Stimulated activated effector memory CD8-positive, alpha-beta T cell treated with anti-CD3 and anti-CD28 coated beads, Interleukin-12 subunit alpha, Interleukin-12 subunit beta, amount 100 ng/mL, for 72 hours (primary cell): ENCODE measurements at regions not wholly inside any gene's neighbourhood (a gene's known extent, or its start where the extent isn't known, plus 50 kb on each side); places are given as distances from the start of the nearest gene placed in this dataset.
"Not testable (repeated sequence)": the region's sequence is repeated elsewhere in the genome, so short reads cannot be mapped to it uniquely, and the experiment has no call there.

Experiments used
- ATAC-seq: fragments of 150-1000 bp; cut with Tn5 transposase; 2 replicates; pipeline ENCODE4 v1.10.0; 2021
- DNase-seq, 2 donors: peaks; one replicate each; pipeline ENCODE4 v3.0.0; 2021 to 2022; ENCODE audit warnings: low spot score in 2 of 2
- H3K27ac Mint-ChIP-seq: one replicate; pipeline ENCODE4 v1.8.0; 2022; ENCODE audit warnings: mild to moderate bottlenecking, mixed read lengths
- H3K36me3 Mint-ChIP-seq: one replicate; pipeline ENCODE4 v1.8.0; 2022; ENCODE audit warnings: mild to moderate bottlenecking, mixed read lengths
- H3K4me1 Mint-ChIP-seq: one replicate; pipeline ENCODE4 v1.8.0; 2022; ENCODE audit warnings: mixed read lengths
- H3K4me3 Mint-ChIP-seq: one replicate; pipeline ENCODE4 v1.8.0; 2022; ENCODE audit warnings: mild to moderate bottlenecking, mixed read lengths
- H3K9me3 Mint-ChIP-seq: one replicate; pipeline ENCODE4 v1.8.0; 2022; ENCODE audit warnings: mixed read lengths

- H3K27ac Mint-ChIP-seq, result no peak overlapping the region
- DNase-seq (no peak), ATAC-seq (no peak)
- H3K4me3 Mint-ChIP-seq, result no peak overlapping the region
- H3K9me3 Mint-ChIP-seq, result no peaks in the 10 kb centered on the region
- no peaks in the 10 kb centered on the region for H3K4me1 Mint-ChIP-seq
- H3K36me3 Mint-ChIP-seq, result no peaks in the 10 kb centered on the region
Measured at GRCh38 chrX:1807301-1807731, 192.5 kb downstream of the ASMT start.

GRCh38 chrX:1809581-1809980, 194.7 kb downstream of the ASMT start:
- no peaks in the 10 kb centered on the region for H3K4me1 Mint-ChIP-seq
- no peak overlapping the region for H3K27ac Mint-ChIP-seq
- DNase-seq, result no peak
- no peaks in the 10 kb centered on the region for H3K9me3 Mint-ChIP-seq
- H3K36me3 Mint-ChIP-seq, result no peaks in the 10 kb centered on the region
- ATAC-seq, result no peak
- H3K4me3 Mint-ChIP-seq, result no peak overlapping the region

- H3K9me3 Mint-ChIP-seq, result no peaks in the 10 kb centered on the region
- H3K27ac Mint-ChIP-seq, result no peak overlapping the region
- H3K4me3 Mint-ChIP-seq, result no peak overlapping the region
- ATAC-seq (no peak), DNase-seq (no peak)
- no peaks in the 10 kb centered on the region for H3K4me1 Mint-ChIP-seq
- no peaks in the 10 kb centered on the region for H3K36me3 Mint-ChIP-seq
Measured at GRCh38 chrX:1813809-1814208, 198.9 kb downstream of the ASMT start.

- no peak overlapping the region for H3K27ac Mint-ChIP-seq
- H3K9me3 Mint-ChIP-seq, result no peaks in the 10 kb centered on the region
- H3K36me3 Mint-ChIP-seq, result no peaks in the 10 kb centered on the region
- no peak overlapping the region for H3K4me3 Mint-ChIP-seq
- no peak for DNase-seq
- no peaks in the 10 kb centered on the region for H3K4me1 Mint-ChIP-seq
- no peak for ATAC-seq
Measured at GRCh38 chrX:1815456-1816175, 200.8 kb downstream of the ASMT start.

- not testable (repeated sequence) for H3K36me3 Mint-ChIP-seq, H3K4me3 Mint-ChIP-seq, H3K27ac Mint-ChIP-seq, H3K9me3 Mint-ChIP-seq, H3K4me1 Mint-ChIP-seq, ATAC-seq, DNase-seq
Measured at GRCh38 chrX:1816387-1816982, 201.6 kb downstream of the ASMT start.

- no peak overlapping the region for H3K4me3 Mint-ChIP-seq
- H3K27ac Mint-ChIP-seq, result no peak overlapping the region
- no peak for ATAC-seq
- no peaks in the 10 kb centered on the region for H3K9me3 Mint-ChIP-seq
- no peaks in the 10 kb centered on the region for H3K4me1 Mint-ChIP-seq
- no peaks in the 10 kb centered on the region for H3K36me3 Mint-ChIP-seq
- no peak for DNase-seq
Measured at GRCh38 chrX:1821846-1822245, 207.0 kb downstream of the ASMT start.

- H3K9me3 Mint-ChIP-seq, result no peaks in the 10 kb centered on the region
- no peak for ATAC-seq
- DNase-seq, result no peak
- H3K36me3 Mint-ChIP-seq, result no peaks in the 10 kb centered on the region
- no peak overlapping the region for H3K4me3 Mint-ChIP-seq
- H3K4me1 Mint-ChIP-seq, result no peaks in the 10 kb centered on the region
- no peak overlapping the region for H3K27ac Mint-ChIP-seq
Measured at GRCh38 chrX:1824855-1825254, 210.0 kb downstream of the ASMT start.

- no peak for DNase-seq
- no peak for ATAC-seq
- Mint-ChIP-seq H3K4me3 (no peak overlapping the region), H3K36me3 (no peaks in the 10 kb centered on the region), H3K9me3 (peaks cover 6% of the 10 kb centered on the region), H3K4me1 (no peaks in the 10 kb centered on the region), H3K27ac (no peak overlapping the region)
Measured at GRCh38 chrX:1833656-1834360, 218.9 kb downstream of the ASMT start.

GRCh38 chrX:1835056-1835455, 220.2 kb downstream of the ASMT start:
- ATAC-seq (no peak), DNase-seq (no peak)
- peaks cover 6% of the 10 kb centered on the region for H3K9me3 Mint-ChIP-seq
- H3K27ac Mint-ChIP-seq, result no peak overlapping the region
- H3K4me3 Mint-ChIP-seq, result no peak overlapping the region
- H3K36me3 Mint-ChIP-seq, result no peaks in the 10 kb centered on the region
- H3K4me1 Mint-ChIP-seq, result no peaks in the 10 kb centered on the region

GRCh38 chrX:1836683-1837082, 221.8 kb downstream of the ASMT start:
- H3K9me3 Mint-ChIP-seq, result peaks cover 9% of the 10 kb centered on the region
- DNase-seq, result no peak
- H3K4me3 Mint-ChIP-seq, result no peak overlapping the region
- H3K4me1 Mint-ChIP-seq, result no peaks in the 10 kb centered on the region
- H3K27ac Mint-ChIP-seq, result no peak overlapping the region
- ATAC-seq, result no peak
- no peaks in the 10 kb centered on the region for H3K36me3 Mint-ChIP-seq

- no peaks in the 10 kb centered on the region for H3K4me1 Mint-ChIP-seq
- ATAC-seq (no peak), DNase-seq (no peak)
- H3K4me3 Mint-ChIP-seq, result no peak overlapping the region
- H3K9me3 Mint-ChIP-seq, result peaks cover 6% of the 10 kb centered on the region
- H3K27ac Mint-ChIP-seq, result no peak overlapping the region
- no peaks in the 10 kb centered on the region for H3K36me3 Mint-ChIP-seq
Measured at GRCh38 chrX:1841746-1842145, 226.9 kb downstream of the ASMT start.

- not testable (repeated sequence) for ATAC-seq, H3K36me3 Mint-ChIP-seq, H3K27ac Mint-ChIP-seq, H3K9me3 Mint-ChIP-seq, H3K4me1 Mint-ChIP-seq, H3K4me3 Mint-ChIP-seq, DNase-seq
Measured at GRCh38 chrX:1847000-1847399, 232.1 kb downstream of the ASMT start.

GRCh38 chrX:1847790-1848189, 232.9 kb downstream of the ASMT start:
- not testable (repeated sequence) for ATAC-seq, H3K9me3 Mint-ChIP-seq, DNase-seq, H3K36me3 Mint-ChIP-seq, H3K27ac Mint-ChIP-seq, H3K4me3 Mint-ChIP-seq, H3K4me1 Mint-ChIP-seq

GRCh38 chrX:1851527-1851926, 236.7 kb downstream of the ASMT start:
- H3K4me1 Mint-ChIP-seq, result peaks cover 6% of the 10 kb centered on the region
- no peak for ATAC-seq

GRCh38 chrX:1852082-1852481, 237.2 kb downstream of the ASMT start:
- DNase-seq (no peak), ATAC-seq (no peak)
- Mint-ChIP-seq H3K27ac (no peak overlapping the region), H3K36me3 (peaks cover 6% of the 10 kb centered on the region), H3K4me3 (no peak overlapping the region), H3K9me3 (no peaks in the 10 kb centered on the region), H3K4me1 (peaks cover 6% of the 10 kb centered on the region)

More at GRCh38 chrX:1851527-1851926, 236.7 kb downstream of the ASMT start:
- DNase-seq, result no peak
- no peak overlapping the region for H3K27ac Mint-ChIP-seq
- no peaks in the 10 kb centered on the region for H3K9me3 Mint-ChIP-seq
- H3K36me3 Mint-ChIP-seq, result peaks cover 6% of the 10 kb centered on the region
- H3K4me3 Mint-ChIP-seq, result no peak overlapping the region

GRCh38 chrX:1853447-1853846, 238.6 kb downstream of the ASMT start:
- no peak for ATAC-seq
- H3K36me3 Mint-ChIP-seq, result peaks cover 6% of the 10 kb centered on the region
- H3K4me1 Mint-ChIP-seq, result peaks cover 6% of the 10 kb centered on the region
- no peak for DNase-seq
- H3K9me3 Mint-ChIP-seq, result no peaks in the 10 kb centered on the region
- no peak overlapping the region for H3K4me3 Mint-ChIP-seq
- H3K27ac Mint-ChIP-seq, result no peak overlapping the region
